NCI-H1417 (cell line): ENCODE measurements at regions not wholly inside any gene's neighbourhood (a gene's known extent, or its start where the extent isn't known, plus 50 kb on each side); places are given as distances from the start of the nearest gene placed in this dataset.
"Not testable (repeated sequence)": the region's sequence is repeated elsewhere in the genome, so short reads cannot be mapped to it uniquely, and the experiment has no call there.

Experiments
- DNase-seq, 3 experiments: peaks; one replicate each; lab custom pipeline; 2025; lab: John Stamatoyannopoulos, UW

DNA sequence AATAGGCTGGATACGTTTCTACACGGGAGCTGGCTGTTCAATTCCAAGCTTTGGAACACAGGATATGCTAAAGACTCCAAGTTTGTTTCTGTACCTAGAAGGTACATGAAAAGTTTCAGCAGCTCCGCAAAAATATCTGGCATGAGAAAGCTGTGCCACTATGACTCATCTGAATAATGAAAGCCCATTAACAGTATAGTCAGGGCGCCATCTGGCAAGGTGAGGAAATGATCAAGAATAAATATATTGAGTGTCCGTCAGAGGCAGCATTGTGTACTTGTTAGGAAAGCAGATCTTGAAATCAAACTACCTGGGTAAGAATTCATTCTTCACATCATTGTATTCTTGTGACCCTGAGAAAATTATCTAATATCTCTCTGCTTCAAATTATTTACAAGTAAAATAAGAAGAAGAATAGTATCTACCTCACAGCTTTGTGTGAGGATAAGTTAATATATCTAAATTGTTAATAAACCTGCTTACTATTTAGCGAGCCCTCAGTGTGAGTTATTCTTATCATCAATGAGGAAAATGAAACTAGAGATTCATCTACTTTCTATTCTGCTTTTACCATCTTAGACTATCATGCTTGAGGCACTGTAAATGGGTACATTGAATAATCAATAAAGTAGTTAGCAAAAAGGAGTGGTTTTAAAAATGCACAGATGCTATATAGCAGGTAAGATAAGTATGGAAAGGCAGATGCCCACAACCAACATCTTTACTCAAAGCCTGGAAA, 53.5 kb downstream of the FSCB start:
- peak in 1 of 3 experiments; percentile 13 for DNase-seq

DNA sequence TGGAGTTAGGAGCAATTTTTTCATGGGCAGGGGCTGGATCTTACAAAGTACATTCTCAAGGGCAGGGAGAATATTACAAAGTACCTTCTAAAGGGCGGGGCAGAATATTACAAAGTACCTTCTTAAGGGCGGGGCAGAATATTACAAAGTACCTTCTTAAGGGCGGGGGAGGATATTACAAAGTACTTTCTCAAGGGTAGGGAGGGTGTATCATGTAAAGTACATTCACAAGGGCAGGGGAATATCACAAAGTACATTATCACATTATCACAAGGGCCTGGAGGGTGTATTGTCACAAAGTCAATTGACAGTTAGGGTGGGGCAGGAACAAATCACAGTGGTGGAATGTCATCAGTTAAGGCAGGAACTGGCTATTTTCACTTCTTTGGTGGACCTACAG, 56.9 kb downstream of the FSCB start:
- not testable (repeated sequence) for DNase-seq

GRCh38 chr14:44449680-44450079, 57.4 kb downstream of the FSCB start:
- no peak for DNase-seq

DNA sequence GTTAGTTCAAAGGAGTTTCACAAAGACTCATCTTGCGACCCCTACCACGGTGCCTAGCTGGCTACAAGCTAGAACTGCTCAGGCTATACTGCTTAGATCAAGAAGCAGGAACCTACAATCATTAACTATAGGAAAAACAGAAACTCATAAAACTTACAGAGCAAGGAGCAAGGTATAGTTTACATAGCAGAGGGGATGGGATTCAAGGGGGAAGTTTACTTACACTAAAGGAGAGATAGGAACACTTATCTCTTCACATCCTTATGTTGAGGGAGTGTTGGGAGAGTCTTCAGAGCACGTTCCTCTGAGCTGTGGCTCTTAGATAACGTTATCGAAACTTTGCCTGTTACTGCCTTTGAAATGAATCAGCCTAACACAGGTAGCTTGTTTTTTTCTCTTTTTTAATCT, 58.1 kb downstream of the FSCB start:
- no peak for DNase-seq

DNA sequence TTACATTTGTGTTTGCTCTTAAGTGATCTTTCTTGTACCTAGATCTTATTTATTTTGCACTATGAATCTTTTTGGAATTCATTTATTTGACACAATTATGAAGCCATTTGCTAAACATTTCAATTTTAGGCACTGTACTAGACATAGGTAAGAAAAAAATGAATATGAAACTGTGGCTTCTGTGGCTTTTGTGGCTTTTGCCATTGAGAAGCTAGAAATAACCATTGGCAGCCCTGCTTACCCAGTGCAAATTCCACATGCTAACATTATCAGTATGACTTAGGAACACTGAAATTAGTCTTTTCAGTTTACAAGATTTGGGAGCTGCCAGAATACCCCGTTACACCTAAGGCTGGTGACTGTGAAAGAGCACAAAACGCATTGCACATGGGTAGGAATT, 60.1 kb downstream of the FSCB start:
- no peak for DNase-seq

GRCh38 chr14:44444454-44444853, 62.6 kb downstream of the FSCB start:
- DNase-seq = peak in 1 of 3 experiments; percentile 35

DNA sequence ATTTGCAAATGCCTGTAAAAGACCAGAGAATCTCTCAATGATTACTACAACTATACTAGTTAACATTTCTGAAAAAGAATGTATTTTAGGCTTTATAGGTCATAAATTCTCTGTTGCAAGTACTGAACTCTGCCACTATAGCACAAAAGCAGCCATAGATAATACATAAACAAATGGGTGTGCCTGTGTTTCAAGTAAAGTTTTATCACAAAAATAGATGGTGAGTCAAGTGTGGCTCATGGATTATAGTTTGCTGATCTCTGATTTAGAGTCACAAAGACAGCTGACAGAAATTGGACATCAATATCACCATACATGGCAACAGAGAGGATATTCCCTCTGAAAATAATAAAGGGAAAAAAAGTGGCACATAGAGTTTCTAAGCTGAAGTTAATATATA, 68.1 kb downstream of the FSCB start:
- no peak for DNase-seq

- no peak for DNase-seq
Measured at GRCh38 chr14:44438221-44438620, 68.9 kb downstream of the FSCB start.

GRCh38 chr14:44436458-44436857, 70.6 kb downstream of the FSCB start:
- no peak for DNase-seq

- DNase-seq = no peak
Measured at GRCh38 chr14:44428231-44428945, 78.7 kb downstream of the FSCB start.

GRCh38 chr14:44422699-44423098, 84.4 kb downstream of the FSCB start:
- DNase-seq = no peak

- no peak for DNase-seq
Measured at GRCh38 chr14:44420226-44420625, 86.9 kb downstream of the FSCB start.

DNA sequence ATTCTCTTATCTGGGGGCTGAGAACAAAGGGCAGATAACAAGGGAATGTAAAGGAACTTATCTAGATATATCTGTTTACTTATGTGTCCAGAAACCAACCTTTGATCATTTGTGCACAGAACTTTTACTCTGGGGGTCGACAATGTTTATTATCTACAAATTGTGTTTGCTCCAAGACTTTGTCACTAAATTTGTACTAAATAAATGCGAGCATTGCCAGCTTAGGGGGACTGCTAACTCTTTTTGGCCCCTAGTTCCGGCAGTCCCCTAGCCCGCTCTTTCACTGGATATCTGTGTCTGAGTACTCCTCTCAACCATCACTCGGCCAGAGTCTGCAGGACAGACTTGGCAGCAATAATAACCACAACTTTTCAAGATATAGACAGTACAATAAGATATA, 88.2 kb downstream of the FSCB start:
- DNase-seq = no peak

GRCh38 chr14:44417809-44418208, 89.3 kb downstream of the FSCB start:
- DNase-seq = no peak

DNA sequence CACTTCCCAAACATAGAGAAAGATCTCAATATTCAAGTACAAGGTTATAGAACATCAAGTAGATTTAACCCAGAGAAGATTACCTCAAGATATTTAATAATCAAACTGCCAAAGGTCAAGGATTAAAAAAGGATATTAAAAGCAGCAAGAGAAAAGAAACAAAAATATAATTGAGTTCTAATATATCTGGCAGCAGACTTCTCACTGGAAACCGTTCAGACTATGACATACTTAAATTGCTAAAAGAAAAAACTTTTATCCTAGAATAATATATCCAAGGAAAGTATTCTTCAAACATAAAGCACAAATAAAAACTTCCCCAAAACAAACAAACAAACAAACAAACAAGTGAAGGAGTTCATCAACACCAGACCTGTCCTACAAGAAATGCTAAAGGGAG, 92.4 kb downstream of the FSCB start:
- no peak for DNase-seq

DNA sequence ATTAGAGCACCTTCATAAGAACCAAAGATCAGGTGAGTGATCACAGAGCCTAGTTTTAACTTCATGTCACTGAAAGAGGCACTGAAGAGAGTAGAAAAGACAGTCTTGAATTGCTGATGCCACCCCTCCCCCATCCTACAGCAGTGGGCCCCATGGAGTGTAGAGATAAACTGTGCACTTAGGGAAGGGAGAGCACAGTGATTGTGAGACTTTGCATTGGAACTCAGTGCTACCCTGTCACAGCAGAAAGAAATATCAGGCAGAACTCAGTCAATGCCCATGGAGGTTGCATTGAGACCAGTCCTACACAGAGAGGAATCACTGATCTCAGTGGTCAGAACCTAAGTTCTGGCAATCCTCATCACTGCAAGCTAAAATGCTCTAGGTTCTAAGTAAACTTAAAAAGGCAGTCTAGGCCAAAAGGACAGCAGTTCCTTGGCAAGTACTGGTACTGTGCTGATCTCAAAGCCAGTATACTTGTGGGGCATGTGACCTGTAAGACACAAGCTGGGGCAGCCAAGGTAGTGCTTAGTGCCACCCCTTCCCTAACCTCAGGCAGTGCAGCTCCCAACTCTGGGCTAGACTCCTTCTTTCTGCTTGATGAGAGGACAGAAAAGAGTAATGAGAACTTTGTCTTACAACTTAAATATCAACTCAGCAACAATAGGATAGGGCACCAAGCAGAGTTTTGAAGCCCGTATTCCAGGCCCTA, 94.1 kb downstream of the FSCB start:
- DNase-seq = no peak

DNA sequence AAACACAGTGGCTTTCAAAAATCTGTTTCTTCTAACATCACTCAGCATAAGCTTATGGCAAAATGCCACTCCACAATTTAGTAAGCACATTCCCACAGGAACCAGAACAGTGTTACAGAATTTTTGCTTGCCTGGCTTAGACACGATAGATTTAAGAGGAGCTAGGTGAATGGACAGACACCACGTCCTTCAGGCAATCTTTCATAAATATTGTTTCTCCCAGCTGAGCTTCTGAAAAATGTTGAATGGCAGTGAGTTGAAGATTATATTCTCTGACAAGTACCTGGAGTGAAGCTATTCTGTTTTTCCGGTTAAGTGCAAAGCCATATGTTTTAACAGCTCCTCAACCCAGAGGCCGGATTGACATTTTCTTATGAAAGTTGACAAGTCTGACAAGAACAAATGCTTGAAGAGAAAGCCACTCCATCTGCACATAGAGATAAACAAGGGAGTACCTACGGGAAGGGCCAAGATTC, 102.0 kb downstream of the FSCB start:
- DNase-seq = no peak

GRCh38 chr14:44404599-44404998, 102.5 kb downstream of the FSCB start:
- DNase-seq = no peak

DNA sequence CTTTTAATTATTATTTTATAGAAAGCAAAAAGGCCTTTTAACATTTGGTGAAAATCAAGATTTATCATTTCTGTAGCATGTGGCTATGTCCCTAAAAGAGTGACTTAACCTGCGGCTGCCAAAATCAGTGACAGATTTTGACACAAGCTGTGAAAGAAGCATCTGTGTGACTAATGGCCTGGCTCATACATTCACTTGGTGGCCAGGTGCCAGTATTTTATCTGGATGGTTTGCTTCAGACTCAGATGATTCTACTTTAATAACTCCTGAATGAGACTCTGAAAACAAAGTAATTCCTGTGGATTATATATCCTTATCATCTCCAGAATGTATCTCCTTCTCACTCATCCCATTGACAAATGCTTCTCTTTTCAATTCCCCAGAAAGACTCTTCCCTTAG, 103.0 kb downstream of the FSCB start:
- peak in 2 of 3 experiments; percentile 24 to 45 for DNase-seq

GRCh38 chr14:44403193-44403592, 103.9 kb downstream of the FSCB start:
- DNase-seq = peak in 1 of 3 experiments; percentile 15

- DNase-seq = no peak
Measured at GRCh38 chr14:44396226-44396625, 110.9 kb downstream of the FSCB start.

DNA sequence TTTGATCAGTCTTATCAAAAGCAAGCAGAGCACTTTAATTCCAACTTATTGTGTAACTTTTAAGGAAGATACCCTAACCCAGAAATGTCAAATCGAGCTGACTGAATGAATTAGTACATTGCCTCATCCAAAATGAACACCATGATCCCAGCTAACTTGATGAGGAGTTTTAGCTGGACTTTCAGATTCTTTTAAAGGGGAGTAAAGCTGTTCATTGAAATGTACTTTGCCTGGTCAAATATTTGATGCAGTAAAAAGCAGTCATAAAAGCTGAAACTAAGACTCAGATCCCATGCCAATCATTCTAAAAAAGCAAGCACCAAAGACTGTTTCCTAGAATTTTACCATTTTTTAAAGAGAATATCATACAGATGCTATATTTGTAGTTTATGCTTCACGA, 114.1 kb downstream of the FSCB start:
- no peak for DNase-seq

DNA sequence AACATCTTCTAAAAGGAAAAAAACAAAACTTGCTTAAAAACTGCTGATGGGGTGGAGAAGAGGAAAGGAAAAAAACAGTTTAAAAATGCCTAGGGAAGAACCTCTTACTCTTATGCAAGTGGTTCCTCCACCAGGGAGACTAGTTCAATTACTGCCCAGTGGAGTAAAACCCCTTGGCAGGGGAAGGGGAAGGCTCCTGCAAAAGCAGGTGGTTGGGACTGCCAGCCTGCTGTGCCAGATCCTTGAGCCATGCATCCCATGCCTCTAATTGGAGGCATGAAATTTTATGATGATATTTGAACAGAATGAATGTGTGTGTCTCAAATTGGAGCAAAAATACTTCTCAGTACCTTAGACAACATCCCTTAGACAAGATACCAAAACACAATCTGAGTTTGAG, 118.8 kb downstream of the FSCB start:
- peak in 2 of 3 experiments; percentile 13 to 46 for DNase-seq
